HG03025 (cell line): ENCODE measurements at regions not wholly inside any gene's neighbourhood (a gene's known extent, or its start where the extent isn't known, plus 50 kb on each side); places are given as distances from the start of the nearest gene placed in this dataset.

Experiments
- ATAC-seq: cut with Tn5 transposase; IDR thresholded peaks from one replicate; pipeline ENCODE4 v1.9.1; 2021; ENCODE audit warnings: mild to moderate bottlenecking, moderate library complexity; ENCODE audit not compliant: unreplicated experiment, low FRiP score

DNA sequence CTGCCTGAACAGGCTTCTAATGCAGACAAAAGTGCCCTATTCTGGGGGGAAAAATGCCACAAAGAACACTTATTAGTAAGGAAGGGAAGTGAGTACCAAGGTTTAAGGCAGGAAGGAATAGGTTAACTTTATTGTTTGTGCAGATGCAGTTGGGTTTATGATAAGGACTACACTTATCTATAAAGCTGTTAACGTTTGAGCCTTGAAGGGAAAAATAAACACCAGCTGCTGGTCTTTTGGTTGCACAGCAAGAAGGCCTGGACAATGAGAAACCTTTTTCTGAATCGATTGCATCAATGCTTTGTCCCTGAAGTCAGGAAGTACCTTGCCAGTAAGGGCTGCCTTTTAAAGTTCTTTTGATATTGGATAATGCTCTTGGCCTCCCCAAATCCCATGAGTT, 407.8 kb downstream of the ATP23 start:
- no peak for ATAC-seq

DNA sequence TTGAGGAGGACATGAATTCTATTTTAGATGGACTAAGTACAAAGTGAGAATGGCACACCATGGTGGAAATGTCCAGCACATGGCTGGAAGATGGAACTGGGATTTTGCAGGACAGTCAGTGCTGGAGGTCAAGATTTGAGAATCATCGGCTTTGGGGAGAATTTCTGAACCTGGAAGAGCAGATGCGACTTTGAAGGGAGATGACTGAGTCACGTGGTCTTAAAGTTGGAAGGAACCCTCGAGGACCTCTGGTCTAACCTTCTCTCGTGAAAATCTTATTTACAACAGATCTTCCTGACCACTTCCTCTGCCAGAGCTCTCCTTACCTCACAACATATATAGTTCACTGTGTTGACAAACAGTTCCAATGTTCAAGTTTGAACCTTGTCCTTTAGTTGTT, 415.4 kb downstream of the ATP23 start:
- no peak for ATAC-seq

DNA sequence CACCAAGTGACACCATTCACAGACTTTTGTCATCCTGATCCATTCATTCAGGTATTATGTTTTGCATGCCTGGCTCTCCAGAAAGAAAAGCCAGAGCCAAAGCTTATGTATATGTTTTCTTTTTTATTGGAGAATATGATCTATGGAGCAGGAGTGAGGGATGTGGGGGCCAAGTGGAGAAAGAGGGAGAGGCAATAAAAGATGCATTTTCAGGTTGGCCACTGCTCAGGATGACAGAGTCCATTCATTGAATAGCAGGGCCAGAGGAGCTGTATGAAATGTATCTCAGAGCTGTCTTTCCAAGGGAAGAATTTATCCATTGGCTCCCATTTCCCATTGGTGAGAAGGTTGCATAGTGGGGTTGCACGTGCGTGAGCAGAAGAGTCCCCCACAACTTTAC, 416.1 kb downstream of the ATP23 start:
- ATAC-seq: no peak

DNA sequence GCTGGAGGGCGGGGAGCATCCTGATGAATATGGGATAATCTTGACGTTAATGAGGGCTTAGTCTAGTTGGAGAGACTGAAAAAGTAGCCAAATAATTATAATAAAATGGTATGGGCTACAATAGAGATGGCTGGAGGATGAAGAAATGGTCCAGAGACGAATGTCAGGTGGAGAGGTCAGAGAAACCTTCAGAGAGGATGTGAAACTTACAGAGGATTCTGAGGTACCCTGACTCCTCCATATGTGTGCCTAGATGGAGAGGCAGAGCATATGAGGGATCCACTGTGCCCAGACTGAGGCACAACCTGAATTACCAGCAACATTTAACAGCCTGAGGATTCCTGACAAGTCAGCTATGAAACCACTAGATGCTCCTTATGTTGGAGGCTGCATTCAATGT, 417.0 kb downstream of the ATP23 start:
- ATAC-seq: peak; percentile 57

DNA sequence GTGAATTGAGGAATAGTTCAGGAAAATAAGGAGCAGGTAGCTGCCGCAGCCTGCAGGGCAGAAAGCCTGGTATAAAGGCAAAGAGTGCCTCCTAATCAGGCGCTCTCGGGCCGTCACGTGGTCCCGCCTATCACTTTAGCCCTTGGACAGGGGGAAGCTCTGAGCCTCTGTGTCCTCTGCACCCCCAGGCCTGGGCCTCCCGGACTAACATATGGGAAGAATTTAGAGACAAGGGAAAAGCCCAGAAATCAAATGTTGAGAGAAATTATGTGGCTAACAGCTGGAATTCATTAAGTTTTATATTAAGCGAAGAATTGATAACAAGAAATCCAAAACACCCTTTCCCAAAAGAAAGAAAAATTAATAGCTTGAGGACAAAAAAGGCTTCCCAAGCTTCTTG, 417.7 kb downstream of the ATP23 start:
- ATAC-seq: no peak

DNA sequence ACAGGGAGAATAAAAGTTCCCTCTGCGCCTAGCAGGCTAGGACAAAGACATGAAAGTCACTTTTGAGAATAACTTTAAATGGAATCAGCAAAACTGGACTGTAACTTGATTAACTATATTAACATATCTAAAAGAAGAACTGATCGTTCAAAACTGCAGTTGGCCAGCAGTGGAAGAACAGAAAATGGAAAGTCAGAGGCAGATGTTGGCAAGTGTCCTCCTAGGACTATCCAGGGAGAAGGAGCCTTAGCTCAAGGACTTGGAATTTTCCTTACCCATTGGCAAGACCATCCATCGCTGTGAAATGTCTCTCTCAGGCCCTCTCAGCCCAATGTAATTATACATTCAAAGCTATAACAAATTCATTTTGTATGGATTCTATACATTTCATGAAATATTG, 419.7 kb downstream of the ATP23 start:
- no peak for ATAC-seq

DNA sequence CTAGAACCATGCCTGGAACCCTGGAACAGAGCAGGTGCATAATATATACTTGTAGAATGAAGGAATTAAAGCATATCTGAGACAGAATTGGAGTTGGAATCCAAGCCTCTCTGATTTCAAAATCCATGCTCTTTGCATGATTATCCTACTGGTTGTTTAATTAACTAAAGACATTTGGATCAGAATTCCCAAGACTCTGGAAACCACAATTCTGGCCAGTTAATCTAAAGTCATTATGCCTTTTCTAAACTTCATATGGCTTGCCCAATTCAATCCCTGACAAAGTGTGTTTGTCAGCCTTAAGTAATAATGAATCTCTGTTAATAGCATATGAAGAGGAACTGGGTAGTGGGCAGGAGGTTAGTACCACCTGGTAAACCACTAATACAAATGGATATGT, 422.6 kb downstream of the ATP23 start:
- no peak for ATAC-seq

DNA sequence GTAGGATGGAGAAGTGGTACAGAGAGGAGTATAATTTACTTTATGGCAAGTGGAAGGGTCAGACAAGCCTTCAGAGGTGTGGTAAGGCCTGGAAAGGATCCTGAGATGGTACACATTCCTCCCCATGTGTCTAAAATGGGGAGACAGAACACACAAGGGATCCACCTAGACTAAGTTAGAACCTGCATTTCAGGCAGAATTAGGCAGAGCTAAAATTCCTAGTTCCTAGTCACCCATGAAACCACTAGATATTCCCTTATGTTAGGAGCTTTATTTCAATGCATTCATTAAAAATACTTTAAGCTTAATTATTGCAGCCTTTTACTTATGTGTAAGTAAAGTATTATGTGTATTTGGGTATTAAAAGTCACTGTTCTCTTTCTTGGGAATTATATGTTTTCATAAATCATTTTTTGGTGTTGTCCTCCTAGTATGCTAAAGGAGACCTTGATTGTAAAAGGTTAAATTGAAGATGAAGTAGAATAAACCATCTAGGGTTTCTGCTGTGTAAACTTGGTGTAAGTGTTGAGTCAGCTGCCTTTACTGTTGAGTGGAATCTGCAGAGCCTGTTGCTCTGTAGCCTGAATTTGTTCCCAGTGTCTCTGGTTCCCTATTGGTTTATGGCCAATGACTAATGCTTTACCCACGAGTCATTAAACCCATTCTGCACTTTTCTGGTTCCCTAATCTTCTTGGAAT, 423.2 kb downstream of the ATP23 start:
- no peak for ATAC-seq

DNA sequence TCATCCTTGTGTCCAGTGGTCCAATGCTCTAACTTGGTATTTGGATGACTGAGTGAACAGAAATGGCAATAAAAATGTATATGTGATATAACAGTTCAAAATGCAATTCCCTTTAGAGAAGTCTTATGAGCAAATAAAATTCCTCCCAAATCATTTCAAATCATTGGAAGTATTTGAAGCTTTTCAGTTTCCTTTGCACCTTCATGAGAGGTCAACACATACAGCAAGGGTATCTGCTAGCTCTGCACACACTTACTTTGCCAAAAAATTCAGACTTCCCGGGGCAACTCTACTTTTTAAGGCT, 423.7 kb downstream of the ATP23 start:
- ATAC-seq: no peak

DNA sequence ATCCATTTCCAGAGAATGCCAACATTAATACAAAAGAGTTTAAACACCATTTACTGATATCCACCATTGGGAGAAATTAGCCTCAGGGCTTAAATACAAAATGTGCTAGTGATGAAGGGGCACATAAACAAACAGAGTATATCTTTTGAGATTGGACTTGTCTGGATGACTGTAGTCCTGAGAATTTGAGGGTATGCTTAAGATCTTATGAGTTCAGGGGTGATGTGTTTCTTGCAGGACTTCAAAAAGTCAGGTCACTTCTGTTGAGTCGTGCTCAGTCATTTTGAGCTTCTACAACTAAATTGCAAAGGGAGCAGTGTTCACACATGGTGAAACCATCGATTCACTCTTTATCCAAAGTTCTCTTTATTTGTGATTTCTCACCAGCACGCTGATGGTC, 425.7 kb downstream of the ATP23 start:
- ATAC-seq: no peak

DNA sequence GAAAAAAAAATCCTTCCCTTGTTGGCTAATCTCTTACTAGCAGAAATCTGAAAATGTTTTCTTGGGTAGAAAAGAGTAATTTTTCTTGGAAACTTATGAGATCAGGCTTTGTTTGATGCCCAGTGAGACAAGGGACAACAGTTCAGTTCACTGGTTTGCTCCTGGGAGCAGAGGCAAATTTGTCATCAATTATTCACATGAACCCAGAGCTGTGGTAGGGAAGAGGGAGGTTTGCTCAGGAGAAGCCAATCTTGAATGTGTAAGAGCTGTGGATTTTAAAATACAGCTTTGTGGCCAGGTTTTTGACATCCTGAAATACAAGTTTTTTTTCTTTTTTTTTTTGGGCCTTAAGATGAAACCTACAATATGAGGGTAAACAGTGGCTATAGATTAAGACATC, 426.6 kb downstream of the ATP23 start:
- ATAC-seq: no peak

DNA sequence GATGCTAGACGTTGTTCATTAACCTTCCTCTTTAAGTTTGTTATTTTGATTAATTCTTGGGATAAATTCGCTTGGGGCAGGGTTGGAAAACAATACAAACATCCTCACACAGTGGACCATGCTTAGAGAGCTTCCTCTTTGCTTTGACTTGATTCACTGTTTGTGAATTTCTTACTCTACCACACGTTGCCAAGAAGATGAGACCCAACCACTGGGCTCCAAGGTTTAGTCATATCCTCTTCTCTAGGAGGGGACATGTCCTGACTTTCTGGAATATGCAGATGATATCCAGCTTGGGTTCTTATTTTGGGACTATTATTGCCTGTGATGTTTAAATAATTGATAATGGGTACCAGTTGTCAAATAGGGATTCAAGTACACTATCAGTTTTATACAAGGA, 428.2 kb downstream of the ATP23 start:
- no peak for ATAC-seq

DNA sequence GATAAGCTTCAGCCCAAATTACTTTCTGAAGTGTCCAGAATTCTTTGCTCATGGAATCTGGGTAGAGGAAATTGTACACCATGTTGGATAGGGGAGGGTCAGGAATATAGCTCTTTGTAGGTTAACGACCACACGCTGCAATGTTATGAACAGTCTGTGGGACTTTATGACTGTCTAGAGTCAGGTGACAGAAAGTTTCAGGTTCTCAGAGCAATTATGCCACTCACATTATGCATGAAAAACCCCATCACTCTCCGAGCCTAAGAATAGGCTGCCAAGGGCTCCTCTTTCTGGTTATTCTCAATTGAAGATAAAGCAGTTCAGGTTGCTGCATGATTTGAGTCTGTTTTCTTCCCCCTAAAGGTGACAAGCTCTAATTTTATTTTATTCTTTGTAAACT, 430.9 kb downstream of the ATP23 start:
- peak; percentile 99 for ATAC-seq

DNA sequence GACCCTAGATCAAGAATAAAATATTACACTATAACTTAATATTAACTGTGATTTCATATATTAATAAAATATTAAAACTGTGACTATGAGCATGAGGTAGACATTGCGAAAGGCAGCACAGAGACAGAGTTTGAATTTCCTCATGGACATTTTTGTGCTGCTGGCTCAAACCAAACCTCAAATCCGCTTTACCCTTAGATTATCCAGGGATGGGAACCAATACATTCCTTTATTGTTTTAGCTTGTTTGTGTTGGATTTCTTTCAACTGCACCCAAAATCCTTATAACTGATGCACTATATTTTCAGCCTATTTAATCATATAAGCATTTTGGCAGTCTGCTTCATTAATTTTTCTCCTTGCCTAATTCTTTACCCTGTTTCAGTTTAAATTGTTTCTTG, 436.7 kb downstream of the ATP23 start:
- ATAC-seq: no peak

DNA sequence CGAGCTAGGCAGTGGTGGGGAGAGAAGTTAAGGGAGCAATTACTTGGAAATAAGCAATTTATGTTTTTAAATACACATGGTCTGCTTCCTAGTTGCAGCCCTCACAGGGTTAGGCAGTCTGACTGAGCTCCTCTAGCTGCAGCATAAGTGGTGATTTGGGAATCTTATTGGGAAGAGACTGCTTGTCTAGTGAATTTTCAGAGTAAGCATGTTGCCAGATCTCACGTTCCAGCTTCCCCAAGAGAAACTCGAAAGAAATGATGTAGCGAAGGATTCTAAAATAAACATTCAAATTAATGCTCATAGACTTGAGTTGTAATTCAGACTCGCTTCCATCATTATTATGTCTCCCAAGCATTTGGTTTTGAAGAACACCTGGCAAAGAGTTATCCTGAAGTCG, 440.2 kb downstream of the ATP23 start:
- ATAC-seq: no peak

DNA sequence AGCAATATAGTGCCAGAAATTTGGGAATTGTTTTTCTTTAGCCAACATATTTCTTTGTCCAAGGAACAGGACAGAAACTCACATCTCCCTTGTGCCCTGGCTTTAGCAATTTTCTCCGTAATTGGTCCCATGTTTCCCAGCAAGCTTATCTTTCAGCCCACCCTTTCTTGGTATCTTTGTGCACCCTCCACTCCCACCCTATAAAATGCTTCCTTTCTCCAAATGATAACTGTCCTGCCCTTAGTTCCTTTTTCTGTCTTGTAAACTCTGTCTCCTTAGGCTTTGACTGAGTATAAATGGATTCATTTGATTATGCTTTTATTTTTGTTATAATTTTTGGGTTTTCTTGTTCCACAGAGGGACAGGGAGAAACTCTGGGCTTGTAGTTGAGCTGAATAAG, 442.8 kb downstream of the ATP23 start:
- ATAC-seq: no peak

DNA sequence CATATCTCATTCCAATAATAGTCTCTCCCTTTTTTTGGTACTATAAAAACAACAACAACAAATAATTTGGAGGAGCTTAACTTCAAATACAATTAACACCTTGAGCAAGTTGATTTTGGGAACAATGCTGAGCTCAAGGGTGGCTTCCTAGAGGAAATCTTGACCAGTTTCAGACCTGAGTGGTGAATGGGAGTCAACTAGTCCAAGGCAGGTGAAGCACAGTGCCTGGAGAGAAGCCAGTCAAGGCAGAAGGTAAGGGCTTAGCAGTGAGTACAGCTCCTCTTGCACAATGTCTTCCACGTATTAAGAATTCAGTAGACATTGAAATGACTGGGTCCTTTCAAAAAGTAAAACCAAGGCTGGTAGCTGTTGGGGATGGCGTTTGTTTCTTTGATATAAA, 444.8 kb downstream of the ATP23 start:
- ATAC-seq: no peak

DNA sequence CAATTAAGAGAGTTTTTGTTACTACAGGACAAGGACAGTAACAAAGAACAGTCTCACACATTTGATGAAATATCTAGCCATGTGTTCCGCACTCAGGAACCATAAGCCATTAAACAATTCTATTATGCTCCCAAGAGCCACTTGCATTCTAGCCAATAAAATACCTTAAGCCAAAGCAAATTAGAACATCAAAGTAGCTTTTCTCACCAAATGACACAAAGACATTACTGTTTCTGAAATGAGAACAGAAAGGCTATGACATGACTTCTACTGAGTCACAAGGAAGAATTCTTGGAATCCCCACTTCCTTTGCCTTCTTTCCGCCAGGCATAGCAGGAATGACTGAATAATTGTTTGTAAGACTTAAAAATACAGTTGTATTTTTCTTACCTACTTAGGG, 445.8 kb downstream of the ATP23 start:
- no peak for ATAC-seq

DNA sequence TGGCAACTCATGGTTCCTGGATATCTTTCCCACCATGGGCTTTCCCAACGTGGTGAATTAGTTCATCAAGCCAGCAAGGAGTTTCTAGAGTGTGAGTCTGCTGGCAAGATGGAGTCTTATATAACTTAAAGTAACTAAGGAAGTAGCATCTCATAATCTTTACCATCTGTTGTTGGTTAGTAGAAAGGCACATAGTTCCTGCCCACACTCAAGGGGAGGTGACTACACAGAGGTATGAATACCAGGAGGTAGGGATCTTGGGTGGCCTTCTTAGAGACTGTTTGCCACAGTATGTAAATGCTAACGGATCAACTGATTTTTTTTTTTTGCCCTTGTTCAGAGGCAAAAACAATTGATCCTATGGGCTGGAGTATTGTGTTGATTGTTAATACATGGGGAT, 446.9 kb downstream of the ATP23 start:
- ATAC-seq: no peak

DNA sequence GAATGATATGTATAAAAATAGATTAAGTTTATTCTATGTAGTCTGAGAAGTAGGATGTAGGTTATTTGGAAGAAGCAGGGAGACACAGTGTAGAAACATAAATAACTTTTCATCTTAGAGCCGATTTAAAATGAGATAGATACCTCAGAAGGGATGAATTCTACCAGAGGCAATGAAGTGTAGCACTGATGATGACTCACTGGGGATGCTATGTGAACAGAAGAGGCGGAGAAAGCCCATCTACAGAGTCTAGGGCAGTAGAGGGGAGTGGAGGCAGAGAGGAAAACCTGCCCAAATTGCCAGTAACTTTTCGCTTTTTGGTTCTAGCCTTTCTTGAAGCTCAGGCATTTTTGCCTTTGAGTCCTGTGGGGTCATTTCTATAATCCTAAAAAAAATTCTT, 451.8 kb downstream of the ATP23 start:
- no peak for ATAC-seq

DNA sequence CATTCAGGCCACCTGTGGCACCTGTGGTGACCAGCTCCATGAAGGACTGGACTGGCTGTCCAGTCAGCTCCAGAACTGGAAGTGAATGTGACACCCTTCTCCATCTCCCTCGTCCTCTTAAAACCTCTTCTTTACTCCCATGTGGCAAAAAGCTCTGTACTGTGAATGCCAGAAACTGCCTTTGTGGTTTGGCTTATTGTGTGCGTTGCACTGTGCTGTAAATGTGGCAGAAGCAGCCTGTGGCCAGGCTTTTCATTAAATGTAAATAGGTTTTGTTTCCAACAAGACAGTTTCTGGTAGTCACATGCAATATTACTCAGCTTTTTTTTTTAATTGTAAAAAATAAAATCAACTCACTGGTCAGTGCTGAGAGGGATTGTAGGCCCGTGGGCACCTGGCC, 453.7 kb downstream of the ATP23 start:
- no peak for ATAC-seq

DNA sequence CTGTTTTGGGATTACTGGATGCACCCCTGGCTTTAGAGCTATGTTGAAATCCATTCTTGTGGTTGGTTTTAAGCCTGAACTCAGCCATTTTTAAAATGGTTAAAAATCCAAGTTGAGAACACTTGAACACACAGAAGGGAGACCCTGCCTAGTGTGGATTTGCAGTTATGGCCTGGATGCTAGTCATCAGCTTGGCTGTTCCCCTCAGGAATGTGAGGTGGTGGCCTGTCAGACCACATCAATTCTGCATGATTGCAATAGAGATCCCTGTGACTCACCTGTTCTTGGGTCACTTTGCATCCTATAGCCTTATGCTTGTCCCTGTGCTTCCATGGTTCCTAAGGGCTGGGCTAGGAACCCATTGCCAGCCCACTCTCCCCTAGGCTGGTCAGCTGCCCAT, 454.1 kb downstream of the ATP23 start:
- ATAC-seq: no peak

DNA sequence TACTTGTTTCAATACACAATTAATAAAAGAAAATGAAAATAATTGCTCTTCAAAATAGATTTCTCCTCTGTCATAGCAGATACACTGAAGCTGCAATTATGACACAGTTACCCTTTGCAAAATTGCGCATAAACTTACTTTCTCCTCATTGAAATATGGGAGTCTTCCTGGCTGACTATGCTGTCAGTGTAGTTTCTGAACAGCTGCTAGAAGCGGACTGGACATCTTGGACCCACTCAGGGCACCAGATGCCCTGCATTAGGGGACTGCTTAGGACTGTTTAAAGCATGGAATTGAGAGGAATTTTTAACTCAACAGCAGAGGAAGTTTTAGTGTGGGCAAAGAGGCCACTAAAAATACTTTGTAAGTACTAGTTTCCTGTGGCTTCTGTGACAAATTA, 454.9 kb downstream of the ATP23 start:
- ATAC-seq: no peak
